ENCODE measurements at regions not wholly inside any gene's neighbourhood (a gene's known extent, or its start where the extent isn't known, plus 50 kb on each side); places are given as distances from the start of the nearest gene placed in this dataset.

- H3K4me1 ChIP-seq (ENCODE audit: control insufficient read depth, insufficient read depth, low read length): peaks cover 5% of the 10 kb centered on the region
- no peak overlapping the region for H3K9ac ChIP-seq (ENCODE audit: low read depth, low read length)
- H3K9me3 ChIP-seq (ENCODE audit: control insufficient read depth, insufficient read depth, low read length): no peaks in the 10 kb centered on the region
- H3K4me3 ChIP-seq (ENCODE audit: low read depth, low read length): no peak overlapping the region
- H3K27me3 ChIP-seq (ENCODE audit: control insufficient read depth, insufficient read depth, low read length): no peaks in the 10 kb centered on the region
- H3K36me3 ChIP-seq (ENCODE audit: control insufficient read depth, insufficient read depth, low read length): no peaks in the 10 kb centered on the region
Measured at GRCh38 chr9:99472916-99473245, 250.8 kb downstream of the SEC61B start.

- Histone ChIP-seq H3K4me3 (ENCODE audit: low read depth, low read length) (no peak overlapping the region), H3K9me3 (ENCODE audit: control insufficient read depth, insufficient read depth, low read length) (no peaks in the 10 kb centered on the region), H3K9ac (ENCODE audit: low read depth, low read length) (no peak overlapping the region), H3K4me1 (ENCODE audit: control insufficient read depth, insufficient read depth, low read length) (peaks cover 5% of the 10 kb centered on the region), H3K36me3 (ENCODE audit: control insufficient read depth, insufficient read depth, low read length) (no peaks in the 10 kb centered on the region), H3K27me3 (ENCODE audit: control insufficient read depth, insufficient read depth, low read length) (no peaks in the 10 kb centered on the region)
Measured at GRCh38 chr9:99474186-99474585, 252.1 kb downstream of the SEC61B start.

GRCh38 chr9:99475401-99476065 is 253.5 kb downstream of the SEC61B start:
- Histone ChIP-seq H3K4me3 (ENCODE audit: low read depth, low read length) (no peak overlapping the region), H3K4me1 (ENCODE audit: control insufficient read depth, insufficient read depth, low read length) (peaks cover 5% of the 10 kb centered on the region), H3K9me3 (ENCODE audit: control insufficient read depth, insufficient read depth, low read length) (no peaks in the 10 kb centered on the region), H3K36me3 (ENCODE audit: control insufficient read depth, insufficient read depth, low read length) (no peaks in the 10 kb centered on the region), H3K27me3 (ENCODE audit: control insufficient read depth, insufficient read depth, low read length) (no peaks in the 10 kb centered on the region), H3K9ac (ENCODE audit: low read depth, low read length) (no peak overlapping the region)

- Histone ChIP-seq H3K36me3 (ENCODE audit: control insufficient read depth, insufficient read depth, low read length) (no peaks in the 10 kb centered on the region), H3K9me3 (ENCODE audit: control insufficient read depth, insufficient read depth, low read length) (no peaks in the 10 kb centered on the region), H3K27me3 (ENCODE audit: control insufficient read depth, insufficient read depth, low read length) (no peaks in the 10 kb centered on the region), H3K4me1 (ENCODE audit: control insufficient read depth, insufficient read depth, low read length) (peaks cover 5% of the 10 kb centered on the region), H3K4me3 (ENCODE audit: low read depth, low read length) (no peak overlapping the region), H3K9ac (ENCODE audit: low read depth, low read length) (no peak overlapping the region)
Measured at GRCh38 chr9:99478469-99479027, 256.5 kb downstream of the SEC61B start.

- no peak overlapping the region for H3K4me3 ChIP-seq (ENCODE audit: low read depth, low read length)
- no peaks in the 10 kb centered on the region for H3K9me3 ChIP-seq (ENCODE audit: control insufficient read depth, insufficient read depth, low read length)
- no peak overlapping the region for H3K9ac ChIP-seq (ENCODE audit: low read depth, low read length)
- H3K36me3 ChIP-seq (ENCODE audit: control insufficient read depth, insufficient read depth, low read length): no peaks in the 10 kb centered on the region
- H3K4me1 ChIP-seq (ENCODE audit: control insufficient read depth, insufficient read depth, low read length): peaks cover 5% of the 10 kb centered on the region
- no peaks in the 10 kb centered on the region for H3K27me3 ChIP-seq (ENCODE audit: control insufficient read depth, insufficient read depth, low read length)
Measured at GRCh38 chr9:99479929-99480328, 257.8 kb downstream of the SEC61B start.

GRCh38 chr9:99485459-99485858 is 263.4 kb downstream of the SEC61B start:
- Histone ChIP-seq H3K36me3 (ENCODE audit: control insufficient read depth, insufficient read depth, low read length) (no peaks in the 10 kb centered on the region), H3K4me1 (ENCODE audit: control insufficient read depth, insufficient read depth, low read length) (peaks cover 12% of the 10 kb centered on the region), H3K9me3 (ENCODE audit: control insufficient read depth, insufficient read depth, low read length) (no peaks in the 10 kb centered on the region), H3K9ac (ENCODE audit: low read depth, low read length) (no peak overlapping the region), H3K27me3 (ENCODE audit: control insufficient read depth, insufficient read depth, low read length) (peaks cover 4% of the 10 kb centered on the region), H3K4me3 (ENCODE audit: low read depth, low read length) (no peak overlapping the region)

- Histone ChIP-seq H3K27me3 (ENCODE audit: control insufficient read depth, insufficient read depth, low read length) (peaks cover 4% of the 10 kb centered on the region), H3K9ac (ENCODE audit: low read depth, low read length) (no peak overlapping the region), H3K9me3 (ENCODE audit: control insufficient read depth, insufficient read depth, low read length) (no peaks in the 10 kb centered on the region), H3K36me3 (ENCODE audit: control insufficient read depth, insufficient read depth, low read length) (no peaks in the 10 kb centered on the region), H3K4me3 (ENCODE audit: low read depth, low read length) (no peak overlapping the region), H3K4me1 (ENCODE audit: control insufficient read depth, insufficient read depth, low read length) (peaks cover 12% of the 10 kb centered on the region)
Measured at GRCh38 chr9:99486684-99487083, 264.6 kb downstream of the SEC61B start.

GRCh38 chr9:99488131-99489059 is 266.3 kb downstream of the SEC61B start:
- no peaks in the 10 kb centered on the region for H3K9me3 ChIP-seq (ENCODE audit: control insufficient read depth, insufficient read depth, low read length)
- no peak overlapping the region for H3K9ac ChIP-seq (ENCODE audit: low read depth, low read length)
- peaks cover 12% of the 10 kb centered on the region for H3K4me1 ChIP-seq (ENCODE audit: control insufficient read depth, insufficient read depth, low read length)
- H3K4me3 ChIP-seq (ENCODE audit: low read depth, low read length): no peak overlapping the region
- H3K27me3 ChIP-seq (ENCODE audit: control insufficient read depth, insufficient read depth, low read length): peaks cover 4% of the 10 kb centered on the region
- H3K36me3 ChIP-seq (ENCODE audit: control insufficient read depth, insufficient read depth, low read length): no peaks in the 10 kb centered on the region

- no peaks in the 10 kb centered on the region for H3K9me3 ChIP-seq (ENCODE audit: control insufficient read depth, insufficient read depth, low read length)
- H3K36me3 ChIP-seq (ENCODE audit: control insufficient read depth, insufficient read depth, low read length): no peaks in the 10 kb centered on the region
- H3K9ac ChIP-seq (ENCODE audit: low read depth, low read length): no peak overlapping the region
- H3K4me1 ChIP-seq (ENCODE audit: control insufficient read depth, insufficient read depth, low read length): peaks cover 12% of the 10 kb centered on the region
- H3K27me3 ChIP-seq (ENCODE audit: control insufficient read depth, insufficient read depth, low read length): peaks cover 4% of the 10 kb centered on the region
- H3K4me3 ChIP-seq (ENCODE audit: low read depth, low read length): no peak overlapping the region
Measured at GRCh38 chr9:99489060-99489413, 267.0 kb downstream of the SEC61B start.

- no peak overlapping the region for H3K4me3 ChIP-seq (ENCODE audit: low read depth, low read length)
- H3K4me1 ChIP-seq (ENCODE audit: control insufficient read depth, insufficient read depth, low read length): peaks cover 12% of the 10 kb centered on the region
- H3K9ac ChIP-seq (ENCODE audit: low read depth, low read length): no peak overlapping the region
- H3K36me3 ChIP-seq (ENCODE audit: control insufficient read depth, insufficient read depth, low read length): no peaks in the 10 kb centered on the region
- H3K9me3 ChIP-seq (ENCODE audit: control insufficient read depth, insufficient read depth, low read length): no peaks in the 10 kb centered on the region
- peaks cover 4% of the 10 kb centered on the region for H3K27me3 ChIP-seq (ENCODE audit: control insufficient read depth, insufficient read depth, low read length)
Measured at GRCh38 chr9:99490729-99491128, 268.6 kb downstream of the SEC61B start.

GRCh38 chr9:99491408-99492158 is 269.5 kb downstream of the SEC61B start:
- Histone ChIP-seq H3K27me3 (ENCODE audit: control insufficient read depth, insufficient read depth, low read length) (peaks cover 4% of the 10 kb centered on the region), H3K9ac (ENCODE audit: low read depth, low read length) (no peak overlapping the region), H3K36me3 (ENCODE audit: control insufficient read depth, insufficient read depth, low read length) (no peaks in the 10 kb centered on the region), H3K4me1 (ENCODE audit: control insufficient read depth, insufficient read depth, low read length) (peaks cover 12% of the 10 kb centered on the region), H3K4me3 (ENCODE audit: low read depth, low read length) (no peak overlapping the region), H3K9me3 (ENCODE audit: control insufficient read depth, insufficient read depth, low read length) (no peaks in the 10 kb centered on the region)
